HUES48 (cell line): ENCODE measurements at regions not wholly inside any gene's neighbourhood (a gene's known extent, or its start where the extent isn't known, plus 50 kb on each side); places are given as distances from the start of the nearest gene placed in this dataset.

Source experiments
- H3K27ac ChIP-seq: one replicate; pipeline ENCODE4 v1.7.0; 2013; ENCODE audit warnings: low read depth, low read length, inconsistent platforms
- H3K27me3 ChIP-seq: 2 replicates; pipeline ENCODE4 v1.6.1; 2013; ENCODE audit warnings: mild to moderate bottlenecking, low read length; ENCODE audit not compliant: control insufficient read depth, insufficient read depth
- H3K36me3 ChIP-seq: 2 replicates; pipeline ENCODE4 v1.6.1; 2013; ENCODE audit warnings: low read length; ENCODE audit not compliant: control insufficient read depth, insufficient read depth
- H3K4me1 ChIP-seq: 2 replicates; pipeline ENCODE4 v1.6.1; 2013; ENCODE audit warnings: mild to moderate bottlenecking, low read length; ENCODE audit not compliant: control insufficient read depth, insufficient read depth
- H3K4me3 ChIP-seq: 2 replicates; pipeline ENCODE4 v1.5.1; 2013; ENCODE audit warnings: mild to moderate bottlenecking, low read depth, low read length
- H3K9ac ChIP-seq: 2 replicates; pipeline ENCODE4 v1.6.1; 2013; ENCODE audit warnings: mild to moderate bottlenecking, low read depth, low read length, moderate library complexity
- H3K9me3 ChIP-seq: 2 replicates; pipeline ENCODE4 v1.6.1; 2013; ENCODE audit warnings: low read length; ENCODE audit not compliant: control insufficient read depth, insufficient read depth

- H3K9me3 ChIP-seq = no peaks in the 10 kb centered on the region
- H3K4me1 ChIP-seq = peaks cover 5% of the 10 kb centered on the region
- H3K27me3 ChIP-seq = no peaks in the 10 kb centered on the region
- no peaks in the 10 kb centered on the region for H3K36me3 ChIP-seq
- no peak overlapping the region for H3K4me3 ChIP-seq
- no peak overlapping the region for H3K9ac ChIP-seq
- H3K27ac ChIP-seq = no peak overlapping the region
Measured at GRCh38 chr16:86673090-86673955, 95.0 kb downstream of the FOXL1 start.

- Histone ChIP-seq H3K9ac (no peak overlapping the region), H3K9me3 (no peaks in the 10 kb centered on the region), H3K27ac (no peak overlapping the region), H3K4me1 (no peaks in the 10 kb centered on the region), H3K4me3 (no peak overlapping the region), H3K27me3 (no peaks in the 10 kb centered on the region), H3K36me3 (no peaks in the 10 kb centered on the region)
Measured at GRCh38 chr16:86673956-86674453, 95.7 kb downstream of the FOXL1 start.

- H3K27ac ChIP-seq = no peak overlapping the region
- H3K36me3 ChIP-seq = no peaks in the 10 kb centered on the region
- H3K9ac ChIP-seq = no peak overlapping the region
- no peaks in the 10 kb centered on the region for H3K9me3 ChIP-seq
- no peaks in the 10 kb centered on the region for H3K27me3 ChIP-seq
- H3K4me1 ChIP-seq = no peaks in the 10 kb centered on the region
- H3K4me3 ChIP-seq = no peak overlapping the region
Measured at GRCh38 chr16:86676254-86676670, 97.9 kb downstream of the FOXL1 start.

GRCh38 chr16:86679490-86679889 is 101.1 kb downstream of the FOXL1 start:
- Histone ChIP-seq H3K27me3 (no peaks in the 10 kb centered on the region), H3K9me3 (no peaks in the 10 kb centered on the region), H3K4me3 (no peak overlapping the region), H3K27ac (no peak overlapping the region), H3K4me1 (no peaks in the 10 kb centered on the region), H3K9ac (no peak overlapping the region), H3K36me3 (no peaks in the 10 kb centered on the region)

GRCh38 chr16:86680162-86680561 is 101.8 kb downstream of the FOXL1 start:
- no peaks in the 10 kb centered on the region for H3K4me1 ChIP-seq
- no peak overlapping the region for H3K9ac ChIP-seq
- H3K9me3 ChIP-seq = no peaks in the 10 kb centered on the region

GRCh38 chr16:86680661-86681030 is 102.3 kb downstream of the FOXL1 start:
- Histone ChIP-seq H3K4me3 (no peak overlapping the region), H3K9me3 (no peaks in the 10 kb centered on the region), H3K27ac (no peak overlapping the region), H3K27me3 (no peaks in the 10 kb centered on the region), H3K36me3 (no peaks in the 10 kb centered on the region), H3K9ac (no peak overlapping the region), H3K4me1 (no peaks in the 10 kb centered on the region)

More at GRCh38 chr16:86680162-86680561, 101.8 kb downstream of the FOXL1 start:
- Histone ChIP-seq H3K27me3 (no peaks in the 10 kb centered on the region), H3K27ac (no peak overlapping the region), H3K36me3 (no peaks in the 10 kb centered on the region), H3K4me3 (no peak overlapping the region)

- Histone ChIP-seq H3K27ac (no peak overlapping the region), H3K27me3 (no peaks in the 10 kb centered on the region), H3K4me1 (no peaks in the 10 kb centered on the region), H3K36me3 (no peaks in the 10 kb centered on the region), H3K4me3 (no peak overlapping the region), H3K9me3 (no peaks in the 10 kb centered on the region), H3K9ac (no peak overlapping the region)
Measured at GRCh38 chr16:86681031-86681756, 102.8 kb downstream of the FOXL1 start.

- Histone ChIP-seq H3K4me3 (no peak overlapping the region), H3K27me3 (no peaks in the 10 kb centered on the region), H3K4me1 (no peaks in the 10 kb centered on the region), H3K27ac (no peak overlapping the region), H3K36me3 (no peaks in the 10 kb centered on the region), H3K9me3 (no peaks in the 10 kb centered on the region), H3K9ac (no peak overlapping the region)
Measured at GRCh38 chr16:86681757-86682106, 103.4 kb downstream of the FOXL1 start.

GRCh38 chr16:86682219-86682904 is 104.0 kb downstream of the FOXL1 start:
- Histone ChIP-seq H3K4me1 (no peaks in the 10 kb centered on the region), H3K27me3 (no peaks in the 10 kb centered on the region), H3K4me3 (no peak overlapping the region), H3K9ac (no peak overlapping the region), H3K27ac (no peak overlapping the region), H3K9me3 (no peaks in the 10 kb centered on the region), H3K36me3 (no peaks in the 10 kb centered on the region)

- Histone ChIP-seq H3K4me3 (no peak overlapping the region), H3K9me3 (no peaks in the 10 kb centered on the region), H3K27ac (no peak overlapping the region)
Measured at GRCh38 chr16:86683441-86684194, 105.3 kb downstream of the FOXL1 start.

More at GRCh38 chr16:86683441-86684194, 105.3 kb downstream of the FOXL1 start:
- Histone ChIP-seq H3K27me3 (no peaks in the 10 kb centered on the region), H3K36me3 (no peaks in the 10 kb centered on the region), H3K4me1 (no peaks in the 10 kb centered on the region), H3K9ac (no peak overlapping the region)
